ENCODE measurements at regions not wholly inside any gene's neighbourhood (a gene's known extent, or its start where the extent isn't known, plus 50 kb on each side); places are given as distances from the start of the nearest gene placed in this dataset.

- Histone ChIP-seq H3K4me3 (no peak overlapping the region), H3K36me3 (no peaks in the 10 kb centered on the region), H3K9me3 (no peaks in the 10 kb centered on the region), H3K27ac (no peak overlapping the region), H3K27me3 (no peaks in the 10 kb centered on the region), H3K4me1 (no peaks in the 10 kb centered on the region)
- no peak for TF ChIP-seq POLR2AphosphoS5 (IDR thresholded peaks at IDR 0.05)
- TF ChIP-seq, protein P1, sequence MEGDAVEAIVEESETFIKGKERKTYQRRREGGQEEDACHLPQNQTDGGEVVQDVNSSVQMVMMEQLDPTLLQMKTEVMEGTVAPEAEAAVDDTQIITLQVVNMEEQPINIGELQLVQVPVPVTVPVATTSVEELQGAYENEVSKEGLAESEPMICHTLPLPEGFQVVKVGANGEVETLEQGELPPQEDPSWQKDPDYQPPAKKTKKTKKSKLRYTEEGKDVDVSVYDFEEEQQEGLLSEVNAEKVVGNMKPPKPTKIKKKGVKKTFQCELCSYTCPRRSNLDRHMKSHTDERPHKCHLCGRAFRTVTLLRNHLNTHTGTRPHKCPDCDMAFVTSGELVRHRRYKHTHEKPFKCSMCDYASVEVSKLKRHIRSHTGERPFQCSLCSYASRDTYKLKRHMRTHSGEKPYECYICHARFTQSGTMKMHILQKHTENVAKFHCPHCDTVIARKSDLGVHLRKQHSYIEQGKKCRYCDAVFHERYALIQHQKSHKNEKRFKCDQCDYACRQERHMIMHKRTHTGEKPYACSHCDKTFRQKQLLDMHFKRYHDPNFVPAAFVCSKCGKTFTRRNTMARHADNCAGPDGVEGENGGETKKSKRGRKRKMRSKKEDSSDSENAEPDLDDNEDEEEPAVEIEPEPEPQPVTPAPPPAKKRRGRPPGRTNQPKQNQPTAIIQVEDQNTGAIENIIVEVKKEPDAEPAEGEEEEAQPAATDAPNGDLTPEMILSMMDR (IDR thresholded peaks at IDR 0.05): no peak
- TF ChIP-seq POLR2A (IDR thresholded peaks at IDR 0.05): no peak
- intact Hi-C loops (cut with DNase I; ENCODE audit: low total_unique reads): no loop called here
- no peak for DNase-seq (ENCODE audit: low spot score in 2 of 2)
Measured at GRCh38 chr5:87169300-87169991, 98.2 kb upstream of the RASA1 start.

GRCh38 chr5:87170799-87171198 lies 96.9 kb upstream of the RASA1 start:
- H3K27me3 ChIP-seq: no peaks in the 10 kb centered on the region
- intact Hi-C loops (cut with DNase I; ENCODE audit: low total_unique reads): no loop called here
- H3K36me3 ChIP-seq: no peaks in the 10 kb centered on the region
- no peaks in the 10 kb centered on the region for H3K9me3 ChIP-seq
- no peaks in the 10 kb centered on the region for H3K4me1 ChIP-seq
- no peak overlapping the region for H3K27ac ChIP-seq
- H3K4me3 ChIP-seq: no peak overlapping the region
- TF ChIP-seq POLR2AphosphoS5 (IDR thresholded peaks at IDR 0.05): no peak
- TF ChIP-seq POLR2A (IDR thresholded peaks at IDR 0.05): no peak
- TF ChIP-seq, protein P1 (IDR thresholded peaks at IDR 0.05): no peak
- no peak for DNase-seq (ENCODE audit: low spot score in 2 of 2)

GRCh38 chr5:87182649-87183048 lies 85.0 kb upstream of the RASA1 start:
- Histone ChIP-seq H3K4me1 (no peaks in the 10 kb centered on the region), H3K4me3 (no peak overlapping the region), H3K36me3 (no peaks in the 10 kb centered on the region), H3K27ac (no peak overlapping the region), H3K27me3 (no peaks in the 10 kb centered on the region), H3K9me3 (no peaks in the 10 kb centered on the region)
- TF ChIP-seq POLR2A (IDR thresholded peaks at IDR 0.05): no peak
- TF ChIP-seq, protein P1 (IDR thresholded peaks at IDR 0.05): no peak
- TF ChIP-seq POLR2AphosphoS5 (IDR thresholded peaks at IDR 0.05): no peak
- no peak for DNase-seq (ENCODE audit: low spot score in 2 of 2)
- intact Hi-C loops (cut with DNase I; ENCODE audit: low total_unique reads): no loop called here

DNA sequence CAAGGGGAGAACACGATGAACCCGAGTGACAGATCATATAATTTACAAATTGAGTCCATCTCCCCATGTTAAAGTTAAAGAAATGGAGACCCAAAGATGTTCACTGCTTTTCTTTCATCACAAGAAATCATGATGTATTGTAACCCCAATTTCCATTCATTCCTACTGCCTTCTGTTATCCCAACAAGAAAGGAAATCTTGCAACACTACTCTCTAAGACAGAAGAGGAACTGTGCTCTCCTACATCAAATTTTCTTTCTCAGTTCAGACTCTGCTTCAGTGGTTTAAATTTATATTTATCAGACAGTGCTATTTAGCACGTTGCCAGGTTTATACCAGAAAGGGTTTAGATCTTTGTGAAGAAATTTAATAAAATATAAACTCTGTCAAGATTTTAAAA lies 83.8 kb upstream of the RASA1 start:
- no peaks in the 10 kb centered on the region for H3K36me3 ChIP-seq
- intact Hi-C loops (cut with DNase I; ENCODE audit: low total_unique reads): no loop called here
- H3K4me1 ChIP-seq: no peaks in the 10 kb centered on the region
- no peak overlapping the region for H3K27ac ChIP-seq
- TF ChIP-seq, protein P1 (IDR thresholded peaks at IDR 0.05): no peak
- TF ChIP-seq POLR2AphosphoS5 (IDR thresholded peaks at IDR 0.05): no peak
- TF ChIP-seq POLR2A (IDR thresholded peaks at IDR 0.05): no peak
- no peaks in the 10 kb centered on the region for H3K27me3 ChIP-seq
- no peaks in the 10 kb centered on the region for H3K9me3 ChIP-seq
- no peak for DNase-seq (ENCODE audit: low spot score in 2 of 2)
- no peak overlapping the region for H3K4me3 ChIP-seq

- H3K36me3 ChIP-seq: no peaks in the 10 kb centered on the region
- no peaks in the 10 kb centered on the region for H3K27me3 ChIP-seq
- no peak overlapping the region for H3K4me3 ChIP-seq
- intact Hi-C loops (cut with DNase I; ENCODE audit: low total_unique reads): no loop called here
- H3K4me1 ChIP-seq: no peaks in the 10 kb centered on the region
- no peak for DNase-seq (ENCODE audit: low spot score in 2 of 2)
- no peak overlapping the region for H3K27ac ChIP-seq
- no peaks in the 10 kb centered on the region for H3K9me3 ChIP-seq
- TF ChIP-seq POLR2AphosphoS5 (IDR thresholded peaks at IDR 0.05): no peak
- TF ChIP-seq, protein P1 (IDR thresholded peaks at IDR 0.05): no peak
- TF ChIP-seq POLR2A (IDR thresholded peaks at IDR 0.05): no peak
Measured at GRCh38 chr5:87184605-87185004, 83.1 kb upstream of the RASA1 start.

Data from breast epithelium (tissue), 4 donors.